ENCODE measurements at regions not wholly inside any gene's neighbourhood (a gene's known extent, or its start where the extent isn't known, plus 50 kb on each side); places are given as distances from the start of the nearest gene placed in this dataset.

DNA sequence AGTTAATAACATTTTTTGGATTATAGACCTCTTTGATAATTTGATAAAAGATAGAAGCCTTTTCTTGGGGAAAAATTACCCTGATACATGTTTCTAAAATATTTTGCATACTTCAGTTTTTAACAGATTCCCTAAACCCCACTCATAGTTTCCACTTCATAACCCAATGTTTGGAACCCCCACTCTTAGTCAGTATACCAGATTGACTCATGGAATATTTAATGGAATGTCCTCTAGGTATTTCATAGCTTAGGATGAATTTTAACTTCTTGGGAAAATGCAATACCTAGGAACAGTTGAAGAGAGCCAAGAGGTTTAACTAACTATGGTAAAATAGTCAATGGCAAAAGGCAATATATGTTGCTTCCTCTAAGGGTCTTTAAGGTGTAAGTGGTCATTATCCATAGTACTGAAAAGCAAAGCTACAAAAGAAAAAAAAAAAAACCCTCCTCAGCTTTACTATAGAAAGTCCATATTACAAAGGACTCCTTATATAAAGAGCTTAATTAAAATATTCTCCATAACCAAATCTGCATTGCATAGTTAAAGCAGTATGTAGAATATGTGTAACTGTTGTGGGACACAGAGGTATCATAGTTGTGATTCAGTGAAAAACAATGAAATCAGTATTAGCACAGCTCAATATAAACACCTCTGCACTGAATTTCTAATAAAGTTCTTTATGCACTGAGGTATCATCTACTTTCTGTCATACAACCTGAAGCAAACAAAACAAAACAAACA lies 159.9 kb downstream of the PCDH7 start:
- DNase-seq = no peak

DNA sequence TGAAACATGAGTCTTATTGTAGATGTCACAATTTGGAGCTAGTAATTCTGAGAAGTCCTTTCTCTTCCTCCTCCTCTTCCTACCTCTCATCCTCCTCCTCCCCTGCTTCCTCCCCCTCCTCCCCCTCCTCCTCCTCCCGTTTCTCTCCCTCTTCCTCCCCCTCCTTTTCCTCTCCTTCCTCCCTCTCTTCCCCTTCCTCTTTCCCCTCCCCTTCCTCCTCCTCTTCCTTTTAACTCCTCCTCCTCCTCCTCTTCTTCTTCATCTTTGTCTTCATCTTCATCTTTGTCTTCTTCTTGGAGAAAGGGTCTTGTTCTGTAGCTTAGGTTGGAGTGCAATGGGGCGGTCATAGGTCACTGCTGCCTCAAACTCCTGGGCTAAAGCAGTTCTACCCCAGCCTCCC lies 161.8 kb downstream of the PCDH7 start:
- DNase-seq = no peak

- no peak for DNase-seq
Measured at GRCh38 chr4:30882443-30882842, 162.3 kb downstream of the PCDH7 start.

DNA sequence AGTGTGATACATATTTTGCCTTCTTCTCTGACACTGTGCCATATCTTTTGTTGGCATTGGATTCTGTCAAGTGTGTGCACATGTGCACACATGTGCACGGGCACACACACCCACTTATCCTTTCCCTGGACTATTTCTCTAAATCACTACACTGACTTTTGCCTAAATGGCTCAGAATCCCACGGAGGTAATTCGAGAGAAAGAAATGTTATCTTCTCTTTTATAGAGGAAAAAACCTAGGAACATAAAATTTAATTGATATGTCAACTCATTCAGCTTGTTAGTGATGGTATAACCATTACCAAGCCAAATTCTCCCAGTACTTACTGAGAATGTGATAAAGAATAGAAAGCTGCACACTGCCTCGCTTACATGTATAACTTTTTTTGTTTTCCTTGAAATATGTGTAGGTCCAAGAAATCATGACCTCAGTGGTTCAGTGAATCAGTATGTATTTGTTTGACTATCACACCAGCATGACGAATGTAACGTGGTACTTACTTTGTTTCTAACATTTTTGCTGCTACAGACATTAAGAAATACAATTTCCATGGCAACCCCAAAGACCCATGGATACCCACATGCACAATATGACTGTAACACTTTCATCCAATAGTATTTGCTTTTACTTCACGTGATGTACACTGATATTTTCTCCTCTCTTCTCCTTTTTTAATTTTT lies 163.0 kb downstream of the PCDH7 start:
- no peak for DNase-seq

- no peak for DNase-seq
Measured at GRCh38 chr4:30901461-30902451, 181.6 kb downstream of the PCDH7 start.

DNA sequence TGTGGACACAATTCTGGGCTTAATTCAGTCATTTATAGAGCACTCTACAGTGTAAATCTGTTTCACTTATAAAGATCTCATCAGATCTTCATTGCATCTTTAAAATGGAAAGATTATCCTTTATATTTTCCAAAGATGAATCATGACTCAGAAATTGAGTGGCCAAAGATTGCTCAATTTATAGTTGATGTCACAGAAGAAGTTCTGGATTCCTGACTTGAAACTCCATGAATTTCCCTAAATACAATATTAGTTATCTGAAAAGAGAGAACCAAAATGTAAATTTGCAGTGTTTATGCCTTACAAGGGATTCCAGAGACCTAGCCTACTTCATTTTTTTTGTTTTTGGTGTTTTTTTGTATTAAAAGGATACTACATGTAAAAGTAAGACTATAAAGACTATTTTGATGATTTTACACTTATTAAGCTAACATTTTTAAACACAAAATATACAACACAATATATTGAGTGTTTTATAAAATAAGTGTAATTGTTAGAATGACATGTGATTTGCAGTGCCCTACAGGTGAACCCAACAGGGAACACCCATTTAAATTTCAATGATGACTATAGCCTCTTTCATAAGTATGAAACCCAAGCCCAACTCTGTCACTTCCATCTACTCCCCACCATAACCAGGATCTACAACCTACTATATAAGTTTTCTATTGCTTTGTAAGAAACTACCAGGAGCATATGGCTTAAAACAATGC lies 183.5 kb downstream of the PCDH7 start:
- no peak for DNase-seq

GRCh38 chr4:30904215-30904555 lies 184.0 kb downstream of the PCDH7 start:
- DNase-seq = no peak

GRCh38 chr4:30904588-30904987 lies 184.4 kb downstream of the PCDH7 start:
- DNase-seq = no peak

- no peak for DNase-seq
Measured at GRCh38 chr4:30912098-30912714, 192.0 kb downstream of the PCDH7 start.

DNA sequence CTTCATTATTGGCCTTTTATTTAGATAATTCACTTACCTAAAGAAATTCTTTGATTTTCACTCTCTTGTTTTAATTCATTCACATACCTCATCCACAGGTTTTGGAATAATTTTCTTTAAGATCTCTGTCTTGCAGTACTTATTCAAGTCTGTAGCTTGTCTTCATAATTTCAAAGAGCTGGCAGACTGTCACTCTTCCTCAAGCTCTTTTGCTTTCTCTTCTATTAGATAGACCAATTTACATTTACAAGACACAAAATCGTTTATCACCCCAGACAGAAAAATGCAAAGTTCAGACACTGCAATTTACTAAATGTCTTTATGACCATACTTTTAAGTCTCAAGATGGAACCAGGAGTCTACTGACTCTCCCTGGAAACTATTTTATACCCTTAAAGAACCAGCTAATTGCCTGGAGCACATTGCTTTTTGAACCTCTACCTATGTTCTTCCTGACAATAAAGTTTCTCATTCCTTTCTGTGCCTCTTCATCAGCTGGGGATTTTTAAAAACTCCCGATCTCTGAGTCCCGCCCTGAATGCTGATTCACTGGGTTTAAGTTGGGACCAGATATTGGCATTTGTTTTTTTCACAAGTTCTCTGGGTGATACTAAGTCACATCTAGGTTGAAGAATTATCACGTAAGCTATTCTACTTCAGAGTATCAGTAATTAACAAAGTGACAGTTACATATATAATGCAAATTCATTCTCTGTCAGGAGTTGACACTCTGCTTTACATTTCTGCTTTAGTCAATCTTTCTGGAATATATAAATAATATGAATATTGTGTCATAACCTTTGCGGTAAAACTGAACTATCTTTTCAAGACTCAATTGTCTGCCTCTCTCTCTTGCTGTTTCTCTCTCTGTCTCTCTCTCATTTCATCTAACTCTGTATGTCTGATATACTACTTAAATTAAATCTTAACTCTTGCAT lies 196.4 kb downstream of the PCDH7 start:
- no peak for DNase-seq

DNA sequence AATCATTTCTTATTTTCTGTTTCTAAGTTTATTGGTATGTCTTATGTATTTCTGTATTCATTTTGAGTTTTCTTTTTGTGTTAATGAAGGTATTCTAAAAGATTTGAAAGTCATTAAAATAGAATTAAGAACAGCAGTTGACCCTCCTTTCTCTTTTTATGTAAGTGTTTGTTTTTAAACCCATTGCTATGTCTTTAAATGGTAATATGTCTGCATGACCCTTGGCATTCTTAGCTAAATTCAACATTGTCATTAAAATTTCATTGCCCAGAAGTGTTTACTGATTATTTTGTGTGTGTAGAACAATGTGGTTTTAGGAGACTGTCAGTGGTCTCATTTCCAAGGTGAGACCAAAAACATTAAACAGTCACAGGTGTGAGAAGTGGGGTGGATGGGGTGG lies 197.8 kb downstream of the PCDH7 start:
- no peak for DNase-seq

DNA sequence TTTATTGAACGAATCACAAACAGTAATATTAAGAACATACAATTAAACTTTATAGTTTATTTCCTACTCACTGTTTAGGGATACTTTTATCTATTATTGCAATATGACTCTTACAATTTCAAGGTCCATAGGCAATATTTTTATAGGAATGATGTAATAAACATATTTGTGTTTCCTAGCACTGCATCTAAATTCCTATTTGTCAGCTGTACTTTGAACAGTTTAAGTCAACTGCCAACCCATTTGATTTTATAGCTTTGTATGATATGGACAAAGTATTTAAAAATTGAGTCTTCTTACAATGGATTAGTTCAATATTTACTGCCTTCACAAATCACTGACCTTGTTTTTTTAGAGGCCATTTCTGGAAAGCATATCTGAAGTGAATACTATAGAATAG lies 199.3 kb downstream of the PCDH7 start:
- DNase-seq = no peak

DNA sequence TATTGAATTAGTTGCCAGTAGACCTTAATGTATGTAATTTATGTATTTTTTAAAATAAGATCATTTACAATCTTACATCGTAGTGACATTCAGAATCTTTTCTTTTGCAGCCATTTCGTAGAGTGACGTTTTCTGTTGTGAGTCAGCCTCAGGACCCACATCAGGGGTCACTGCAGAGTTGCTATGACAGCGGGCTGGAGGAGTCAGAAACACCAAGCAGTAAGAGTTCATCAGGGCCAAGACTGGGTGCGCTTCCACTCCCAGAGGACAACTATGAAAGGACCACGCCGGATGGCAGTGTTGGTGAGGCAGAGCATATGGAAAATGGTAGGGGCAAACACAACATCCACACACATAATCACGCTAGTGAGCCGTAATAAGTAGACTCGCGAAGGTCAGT lies 199.9 kb downstream of the PCDH7 start:
- no peak for DNase-seq

GRCh38 chr4:30922625-30923024 lies 202.5 kb downstream of the PCDH7 start:
- DNase-seq = no peak

GRCh38 chr4:30924495-30924894 lies 204.3 kb downstream of the PCDH7 start:
- DNase-seq = no peak

DNA sequence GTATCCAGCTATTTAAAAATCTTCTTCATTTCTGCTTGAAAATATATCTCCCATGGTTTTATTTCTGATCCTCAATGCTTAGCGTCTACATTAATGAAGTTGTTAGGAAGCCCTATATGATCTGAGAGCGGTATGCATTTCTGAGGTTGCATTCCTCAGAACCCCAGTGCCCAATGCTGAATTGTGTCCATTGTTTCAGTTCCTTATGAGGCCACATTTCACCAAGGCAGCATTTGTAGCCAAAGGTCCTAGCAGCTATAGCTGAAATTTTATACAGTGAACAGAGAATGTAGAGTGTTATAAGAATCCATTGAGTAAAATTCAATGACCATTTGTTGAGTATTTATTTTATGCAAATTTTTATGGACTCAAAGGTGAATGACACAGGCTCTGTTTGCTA lies 209.5 kb downstream of the PCDH7 start:
- DNase-seq = no peak

DNA sequence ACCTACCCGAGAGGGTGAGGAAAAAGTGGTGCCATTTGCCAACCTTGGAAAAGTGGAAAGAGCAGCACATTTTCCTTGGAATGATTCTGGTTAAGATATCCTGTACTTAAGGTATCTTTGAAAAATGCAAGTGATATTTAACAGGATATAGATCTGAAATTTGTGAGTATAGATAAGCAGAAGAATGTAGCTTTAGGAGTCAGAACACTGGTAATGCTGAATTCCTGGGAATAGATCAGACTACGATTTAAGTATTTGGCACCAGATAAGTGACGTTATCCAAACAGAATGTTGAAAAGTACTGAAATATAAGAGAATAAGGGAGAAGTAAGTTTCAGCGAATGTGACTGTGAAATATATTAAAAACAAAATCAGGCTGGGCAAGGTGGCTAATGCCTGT lies 210.1 kb downstream of the PCDH7 start:
- DNase-seq = no peak

DNA sequence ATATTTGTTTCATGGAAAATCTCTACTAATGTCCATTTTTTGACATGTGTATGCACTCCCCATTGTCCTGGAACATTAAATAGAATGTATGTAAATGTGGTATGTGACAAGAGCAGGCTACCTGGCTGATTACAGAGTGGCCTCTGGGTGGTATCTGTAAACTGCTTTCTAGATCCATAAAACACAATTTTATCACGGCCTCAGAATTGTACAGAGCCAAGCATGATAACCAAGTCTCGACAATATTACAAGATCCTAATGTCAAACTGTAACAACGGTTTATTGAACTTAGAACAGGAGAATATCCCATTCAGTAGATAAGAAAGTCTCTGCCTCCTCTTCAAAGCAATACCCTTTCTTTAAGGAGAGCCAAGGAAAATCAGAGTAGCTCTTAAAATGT lies 212.4 kb downstream of the PCDH7 start:
- DNase-seq = no peak

GRCh38 chr4:30939069-30939468 lies 218.9 kb downstream of the PCDH7 start:
- DNase-seq = no peak

DNA sequence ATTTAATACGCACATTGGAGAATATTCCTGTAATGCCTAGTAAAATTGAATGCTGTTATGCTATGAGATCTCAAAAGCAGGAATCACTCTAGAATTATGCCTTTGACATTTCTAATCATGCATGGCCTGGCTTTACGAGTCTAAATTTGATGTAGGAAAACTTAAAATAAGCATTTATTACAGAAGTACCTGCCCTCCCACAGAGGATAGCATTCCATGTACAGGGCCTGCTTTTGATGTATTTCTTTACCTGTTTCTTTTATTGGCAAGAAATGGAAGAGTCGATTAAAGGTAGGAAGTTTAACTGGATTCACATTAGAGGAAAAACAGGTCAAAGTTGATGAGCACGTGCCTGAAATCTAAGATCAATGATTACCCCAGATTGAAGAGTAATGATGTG lies 219.5 kb downstream of the PCDH7 start:
- DNase-seq = no peak

- DNase-seq = no peak
Measured at GRCh38 chr4:30941641-30942040, 221.5 kb downstream of the PCDH7 start.
